HG02885 (cell line): ENCODE measurements at regions not wholly inside any gene's neighbourhood (a gene's known extent, or its start where the extent isn't known, plus 50 kb on each side); places are given as distances from the start of the nearest gene placed in this dataset.
"Not testable (repeated sequence)": the region's sequence is repeated elsewhere in the genome, so short reads cannot be mapped to it uniquely, and the experiment has no call there.

Experiments used
- ATAC-seq: cut with Tn5 transposase; IDR thresholded peaks from one replicate; pipeline ENCODE4 v1.9.1; 2021; ENCODE audit warnings: mild to moderate bottlenecking; ENCODE audit not compliant: unreplicated experiment, poor library complexity

DNA sequence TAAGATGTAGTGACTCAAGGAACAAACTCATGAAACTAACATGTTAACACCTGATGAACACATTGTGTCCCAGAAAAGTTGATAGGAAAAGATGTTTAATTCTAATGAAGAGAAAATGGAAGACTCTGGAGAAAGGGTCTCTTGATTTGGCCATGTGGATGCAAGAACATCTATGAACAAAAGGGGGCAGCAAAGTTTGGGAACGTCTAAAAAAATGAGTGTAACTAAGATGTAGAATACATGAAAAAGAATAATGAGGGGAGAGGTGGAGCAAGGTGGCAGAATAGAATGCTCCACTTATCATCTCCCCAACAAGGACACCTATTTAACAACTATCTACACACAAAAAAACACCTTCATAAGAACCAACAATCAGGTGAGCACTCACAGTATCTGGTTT is 805.1 kb downstream of the TNS3 start:
- ATAC-seq: no peak

DNA sequence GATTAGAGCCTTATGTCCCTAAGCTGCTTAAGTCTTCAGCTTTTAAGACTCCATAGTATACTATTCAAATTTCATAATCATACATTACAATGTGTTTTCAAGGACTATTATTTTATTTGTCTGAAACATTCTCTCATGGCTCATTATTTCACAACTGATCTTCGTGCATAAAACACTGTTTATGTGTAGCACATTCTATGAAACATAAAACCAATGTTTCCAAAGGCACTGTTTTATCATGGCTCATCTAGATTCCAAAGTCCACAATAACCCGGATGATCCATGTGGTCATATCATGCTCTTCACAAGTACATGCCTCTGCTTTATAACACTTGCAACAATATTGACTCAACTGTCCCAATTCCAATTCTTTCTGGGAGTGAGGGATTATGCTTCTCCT is 806.1 kb downstream of the TNS3 start:
- no peak for ATAC-seq

- ATAC-seq: no peak
Observed at GRCh38 chr7:46775020-46775419, 806.9 kb downstream of the TNS3 start.

GRCh38 chr7:46774515-46774914 is 807.4 kb downstream of the TNS3 start:
- ATAC-seq: no peak

GRCh38 chr7:46772776-46773175 is 809.1 kb downstream of the TNS3 start:
- no peak for ATAC-seq

DNA sequence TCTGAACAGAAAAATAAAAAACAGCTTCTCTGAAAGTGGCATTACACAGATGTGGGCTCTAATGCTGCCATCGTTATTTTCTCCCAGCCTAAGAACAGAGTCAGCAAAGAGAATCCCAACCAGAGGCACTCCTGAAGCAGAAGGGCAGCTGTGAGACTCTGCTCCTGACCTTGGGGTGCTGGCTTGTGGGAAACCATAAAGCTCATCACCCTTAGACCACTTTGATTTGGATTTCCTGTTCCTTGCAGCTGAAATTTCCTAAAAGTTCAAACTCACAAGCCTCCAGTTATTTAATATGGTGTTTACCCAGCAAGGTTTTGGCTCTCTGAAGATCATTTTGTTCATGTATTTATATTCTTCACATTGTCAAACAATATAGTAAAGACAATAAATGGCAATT is 814.8 kb downstream of the TNS3 start:
- ATAC-seq: no peak

GRCh38 chr7:46764100-46764936 is 817.6 kb downstream of the TNS3 start:
- ATAC-seq: no peak

GRCh38 chr7:46763344-46763743 is 818.6 kb downstream of the TNS3 start:
- ATAC-seq: no peak

DNA sequence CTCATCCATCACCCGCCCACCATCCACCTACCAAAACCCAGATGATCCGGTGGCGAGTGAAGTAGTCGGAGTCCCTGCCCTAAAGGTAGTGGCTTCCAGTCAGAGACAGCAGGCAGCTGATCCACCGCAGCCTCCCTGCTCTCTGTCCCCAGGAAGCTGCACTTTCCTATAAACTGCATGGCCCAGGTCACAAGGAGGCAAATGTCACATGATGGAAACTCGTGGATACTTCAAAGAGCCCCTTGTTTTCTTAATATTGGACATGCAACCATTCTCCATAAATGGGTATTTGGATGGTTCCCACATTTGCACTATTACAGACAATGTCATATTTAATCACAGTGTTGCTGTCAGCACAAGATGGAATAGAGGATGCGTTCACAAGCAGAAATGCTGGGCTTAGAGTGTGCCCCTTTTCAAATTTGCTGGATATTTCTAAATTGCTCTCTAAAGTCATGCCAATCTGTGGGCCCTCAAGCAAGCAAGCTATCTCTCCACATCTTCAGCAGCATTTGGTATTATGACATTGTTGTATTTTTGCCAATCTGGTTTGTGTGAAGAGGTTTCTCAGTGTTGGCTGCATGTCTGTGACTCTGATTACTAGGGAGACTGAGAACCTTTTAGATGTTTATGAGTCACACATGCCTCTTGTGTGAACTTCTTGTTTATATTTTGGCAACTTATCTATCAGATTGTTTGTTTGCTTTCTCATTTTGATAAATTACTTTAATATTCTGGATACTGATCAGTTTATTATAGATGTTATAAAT is 822.0 kb downstream of the TNS3 start:
- ATAC-seq: no peak

- no peak for ATAC-seq
Observed at GRCh38 chr7:46756996-46757395, 824.9 kb downstream of the TNS3 start.

GRCh38 chr7:46756256-46756655 is 825.7 kb downstream of the TNS3 start:
- ATAC-seq: no peak

DNA sequence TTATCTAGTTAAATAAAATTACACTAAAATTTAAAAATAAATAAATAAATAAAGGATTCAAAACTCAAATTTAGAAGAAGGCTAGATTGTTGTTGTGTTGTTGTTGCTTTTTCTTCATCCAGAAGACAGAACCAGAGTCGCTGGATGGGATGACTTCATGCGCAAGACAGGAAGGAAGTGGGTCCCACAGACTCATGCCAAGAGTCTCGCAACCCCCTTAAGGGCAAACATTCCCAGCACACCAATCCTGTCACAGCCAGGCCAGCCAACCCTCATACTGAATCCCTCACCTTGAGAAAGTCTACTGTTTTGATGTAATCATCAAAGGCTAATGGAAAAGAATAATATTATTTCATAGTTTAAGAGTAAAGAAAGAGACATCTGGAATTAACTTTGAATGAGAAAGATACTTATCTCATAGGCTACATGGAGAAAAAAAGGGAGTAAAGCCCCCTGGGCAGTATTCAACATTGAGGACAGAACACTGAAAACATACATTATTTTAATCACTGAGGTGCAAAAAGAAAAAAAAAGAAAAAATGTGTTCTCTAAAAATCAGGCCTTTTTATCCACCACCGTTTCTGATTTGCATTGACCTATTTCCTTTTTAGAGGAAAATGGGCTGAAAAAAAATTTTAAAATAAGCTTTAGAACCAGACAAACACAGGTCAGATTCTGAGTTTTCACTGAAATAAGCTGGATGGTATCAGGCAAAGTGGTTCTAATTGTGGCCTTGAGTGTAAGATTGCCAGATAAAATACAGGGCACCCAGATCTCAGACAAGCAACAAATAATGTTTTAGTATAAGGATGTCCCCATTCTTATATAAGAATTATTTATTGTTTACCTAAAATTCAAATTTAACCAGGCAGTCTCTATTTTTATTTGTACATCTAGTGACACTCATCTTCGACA is 826.5 kb downstream of the TNS3 start:
- ATAC-seq: no peak

GRCh38 chr7:46754140-46754720 is 827.7 kb downstream of the TNS3 start:
- ATAC-seq: no peak

DNA sequence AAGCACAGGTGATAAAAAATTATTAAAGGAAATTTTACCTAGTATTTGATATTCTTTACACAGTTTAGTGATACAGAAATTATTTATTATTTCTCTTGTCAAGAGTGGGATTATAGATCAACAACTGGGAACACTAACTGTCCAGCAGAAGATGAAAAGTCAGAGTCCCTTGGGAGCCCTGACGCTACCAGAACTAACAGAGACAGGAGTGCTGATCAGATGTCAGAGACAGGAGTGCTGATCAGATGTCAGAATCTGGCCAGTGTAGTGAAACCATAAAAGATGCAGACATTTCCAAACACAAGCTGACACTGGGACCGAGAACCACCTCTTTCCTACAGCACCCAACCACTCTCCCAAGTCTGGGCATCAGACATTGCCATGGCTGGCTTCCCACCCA is 828.2 kb downstream of the TNS3 start:
- no peak for ATAC-seq

DNA sequence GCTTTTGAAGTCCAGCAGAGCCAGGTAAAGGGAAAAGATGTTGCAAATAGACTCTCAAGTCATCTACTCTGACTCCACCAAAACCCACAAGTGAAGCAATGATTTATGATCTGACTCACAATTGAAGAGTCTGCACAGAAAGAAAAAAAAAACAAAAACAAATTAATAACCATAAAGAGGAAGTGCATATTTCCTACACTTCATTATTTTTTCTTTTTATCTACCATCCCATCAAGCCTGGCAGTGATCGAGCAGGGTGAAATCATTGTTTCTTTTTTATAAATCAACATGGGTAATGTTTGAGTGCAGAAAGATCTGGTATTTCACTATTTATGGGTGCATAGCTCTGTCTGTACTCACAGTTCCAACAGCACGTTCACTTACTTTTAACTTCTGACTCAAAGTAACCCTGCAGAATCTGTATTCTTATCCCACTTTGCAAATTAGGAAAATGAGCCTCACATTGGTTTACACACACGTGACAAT is 829.0 kb downstream of the TNS3 start:
- no peak for ATAC-seq

GRCh38 chr7:46751927-46752723 is 829.8 kb downstream of the TNS3 start:
- ATAC-seq: not testable (repeated sequence)

- no peak for ATAC-seq
Observed at GRCh38 chr7:46751471-46751870, 830.4 kb upstream of the IGFBP3 start.

- ATAC-seq: no peak
Observed at GRCh38 chr7:46750321-46750865, 829.3 kb upstream of the IGFBP3 start.
